Aorta (tissue), 5 donors: ENCODE measurements at regions not wholly inside any gene's neighbourhood (a gene's known extent, or its start where the extent isn't known, plus 50 kb on each side); places are given as distances from the start of the nearest gene placed in this dataset.

Experiments used
- ATAC-seq: fragments of 200-7000 bp; cut with Tn5 transposase; one replicate; pipeline ENCODE4 v1.9.1; 2022; ENCODE audit warnings: moderate library complexity; ENCODE audit not compliant: low FRiP score
- DNase-seq, 2 donors: peaks; one replicate each; pipeline ENCODE4 v3.0.0-alpha.2; 2020
- H3K27ac ChIP-seq, 2 donors: one replicate each; pipeline ENCODE4 v1.5.1; 2013; ENCODE audit warnings: low read length in 2 of 2, mild to moderate bottlenecking in 2 of 2, moderate library complexity in 2 of 2, control low read depth in 1 of 2, inconsistent platforms in 1 of 2, low read depth in 1 of 2
- H3K27me3 ChIP-seq, 2 donors: one replicate each; pipeline ENCODE4 v1.6.1; 2013; ENCODE audit warnings: control low read depth in 1 of 2, low read length in 1 of 2, mild to moderate bottlenecking in 1 of 2, moderate library complexity in 1 of 2; ENCODE audit not compliant: insufficient read depth in 2 of 2, control insufficient read depth in 1 of 2
- H3K36me3 ChIP-seq, 2 donors: one replicate each; pipeline ENCODE4 v1.6.1; 2013; ENCODE audit warnings: control low read depth in 1 of 2, low read length in 1 of 2, mild to moderate bottlenecking in 1 of 2; ENCODE audit not compliant: insufficient read depth in 2 of 2, control insufficient read depth in 1 of 2
- H3K4me1 ChIP-seq, 2 donors: one replicate each; pipeline ENCODE4 v1.6.1; 2013; ENCODE audit warnings: low read length in 2 of 2, control low read depth in 1 of 2, mild to moderate bottlenecking in 1 of 2, moderate library complexity in 1 of 2; ENCODE audit not compliant: insufficient read depth in 2 of 2, control insufficient read depth in 1 of 2
- H3K4me3 ChIP-seq, 2 donors: one replicate each; pipeline ENCODE4 v1.5.1; 2013; ENCODE audit warnings: low read length in 2 of 2, control low read depth in 1 of 2, mild to moderate bottlenecking in 1 of 2
- H3K9me3 ChIP-seq: one replicate; pipeline ENCODE4 v1.6.1; 2013; ENCODE audit warnings: mild to moderate bottlenecking, low read length; ENCODE audit not compliant: control insufficient read depth
- WGBS, 2 donors: extraction: QIAGEN DNeasy Blood & Tissue Kit; methylation state at CpG; one replicate each; pipeline ENCODE4 v1.1.7; 2013; 5-methylcytosine and 5-hydroxymethylcytosine counted together
- intact Hi-C, 2 donors: fragments of 100-400 bp; cut with DNase I; formaldehyde crosslinking; loops; one replicate each; pipeline versions ENCODE4 v1.14.2 to v1.15.0; 2022
- donor health status: healthy with polysubstance abuse.
- donor health status: Bipolar disorder and iron deficiency.
- donor health status: DM: no; HTN: no; CAD: no.
- donor health status: DM: no; HTN: no; CAD: no.
- donor health status: DM: yes; HTN: yes; CAD: no.

- WGBS, 2 donors: 18 to 30% methylated on average over 3 of the region's 3 CpGs
- no peaks in the 10 kb centered on the region for H3K27me3 ChIP-seq
- no peak overlapping the region for H3K27ac ChIP-seq
- H3K9me3 ChIP-seq: no peaks in the 10 kb centered on the region
- no peak for ATAC-seq
- no peaks in the 10 kb centered on the region for H3K4me1 ChIP-seq
- no peaks in the 10 kb centered on the region for H3K36me3 ChIP-seq
- no peak for DNase-seq
- intact Hi-C loops: no loop called here
- H3K4me3 ChIP-seq: no peak overlapping the region
These were observed 456.6 kb downstream of the MAGEB5 start for GRCh38 chrX:26672571-26672970.

GRCh38 chrX:26670521-26670920 lies 454.6 kb downstream of the MAGEB5 start:
- no peaks in the 10 kb centered on the region for H3K4me1 ChIP-seq
- DNase-seq (no peak), ATAC-seq (no peak)
- no peaks in the 10 kb centered on the region for H3K36me3 ChIP-seq
- no peaks in the 10 kb centered on the region for H3K9me3 ChIP-seq
- no peak overlapping the region for H3K27ac ChIP-seq
- H3K27me3 ChIP-seq: no peaks in the 10 kb centered on the region
- intact Hi-C loops: no loop called here
- WGBS, 2 donors: 46 to 88% methylated on average over 1 of the region's 1 CpG
- H3K4me3 ChIP-seq: no peak overlapping the region

GRCh38 chrX:26664919-26665318 lies 448.9 kb downstream of the MAGEB5 start:
- intact Hi-C loops: no loop called here
- DNase-seq: no peak
- 73 to 76% methylated on average over 3 of the region's 3 CpGs for WGBS, 2 donors

GRCh38 chrX:26653050-26653449 lies 437.1 kb downstream of the MAGEB5 start:
- Histone ChIP-seq H3K4me1 (no peaks in the 10 kb centered on the region), H3K9me3 (peaks cover 3% of the 10 kb centered on the region), H3K27me3 (no peaks in the 10 kb centered on the region), H3K36me3 (no peaks in the 10 kb centered on the region), H3K27ac (no peak overlapping the region), H3K4me3 (no peak overlapping the region)
- DNase-seq (no peak), ATAC-seq (no peak)
- intact Hi-C loops: no loop called here
- 82 to 88% methylated on average over 2 of the region's 2 CpGs for WGBS, 2 donors

More at GRCh38 chrX:26664919-26665318, 448.9 kb downstream of the MAGEB5 start:
- Histone ChIP-seq H3K4me1 (no peaks in the 10 kb centered on the region), H3K27ac (no peak overlapping the region), H3K36me3 (no peaks in the 10 kb centered on the region), H3K4me3 (no peak overlapping the region), H3K9me3 (no peaks in the 10 kb centered on the region), H3K27me3 (no peaks in the 10 kb centered on the region)
- no peak for ATAC-seq

- Histone ChIP-seq H3K4me3 (no peak overlapping the region), H3K27ac (no peak overlapping the region), H3K27me3 (no peaks in the 10 kb centered on the region), H3K36me3 (no peaks in the 10 kb centered on the region), H3K9me3 (peaks cover 3% of the 10 kb centered on the region), H3K4me1 (no peaks in the 10 kb centered on the region)
- intact Hi-C loops: no loop called here
- no peak for DNase-seq
- no peak for ATAC-seq
These were observed 435.8 kb downstream of the MAGEB5 start for GRCh38 chrX:26651755-26652154.

GRCh38 chrX:26649534-26649933 lies 433.6 kb downstream of the MAGEB5 start:
- H3K4me3 ChIP-seq: no peak overlapping the region
- 42 to 57% methylated on average over 7 of the region's 7 CpGs for WGBS, 2 donors
- no peaks in the 10 kb centered on the region for H3K36me3 ChIP-seq
- intact Hi-C loops: no loop called here
- DNase-seq (no peak), ATAC-seq (no peak)
- no peak overlapping the region for H3K27ac ChIP-seq
- H3K9me3 ChIP-seq: peaks cover 3% of the 10 kb centered on the region
- H3K4me1 ChIP-seq: no peaks in the 10 kb centered on the region
- H3K27me3 ChIP-seq: no peaks in the 10 kb centered on the region

GRCh38 chrX:26631385-26631784 lies 415.4 kb downstream of the MAGEB5 start:
- Histone ChIP-seq H3K4me3 (no peak overlapping the region), H3K27me3 (no peaks in the 10 kb centered on the region), H3K4me1 (no peaks in the 10 kb centered on the region), H3K9me3 (no peaks in the 10 kb centered on the region), H3K27ac (no peak overlapping the region), H3K36me3 (no peaks in the 10 kb centered on the region)
- intact Hi-C loops: no loop called here
- ATAC-seq: no peak
- 61 to 90% methylated on average over 1 of the region's 1 CpG for whole genome bisulfite sequencing, 2 donors
- no peak for DNase-seq

- no peak overlapping the region for H3K4me3 ChIP-seq
- intact Hi-C loops: no loop called here
- H3K27ac ChIP-seq: no peak overlapping the region
- 36 to 45% methylated on average over 2 of the region's 2 CpGs for WGBS, 2 donors
- H3K9me3 ChIP-seq: no peaks in the 10 kb centered on the region
- no peak for DNase-seq
- no peak for ATAC-seq
- no peaks in the 10 kb centered on the region for H3K36me3 ChIP-seq
- H3K4me1 ChIP-seq: no peaks in the 10 kb centered on the region
- H3K27me3 ChIP-seq: no peaks in the 10 kb centered on the region
These were observed 398.0 kb downstream of the MAGEB5 start for GRCh38 chrX:26613956-26614355.

GRCh38 chrX:26606971-26607370 lies 391.0 kb downstream of the MAGEB5 start:
- Histone ChIP-seq H3K36me3 (no peaks in the 10 kb centered on the region), H3K4me3 (no peak overlapping the region), H3K27ac (no peak overlapping the region), H3K4me1 (no peaks in the 10 kb centered on the region), H3K27me3 (no peaks in the 10 kb centered on the region), H3K9me3 (no peaks in the 10 kb centered on the region)
- WGBS, 2 donors: 80 to 92% methylated on average over 1 of the region's 1 CpG
- intact Hi-C loops: no loop called here
- ATAC-seq (no peak), DNase-seq (no peak)
